Germinal center (tissue), 1 donor: ENCODE measurements at regions not wholly inside any gene's neighbourhood (a gene's known extent, or its start where the extent isn't known, plus 50 kb on each side); places are given as distances from the start of the nearest gene placed in this dataset.

Experiments used
- DNase-seq: peaks from one replicate; pipeline ENCODE4 v3.0.0; 2012; ENCODE audit warnings: mixed read lengths, low spot score

- no peak for DNase-seq
Observed at GRCh38 chr1:75984781-75985180, 52.6 kb upstream of the ASB17 start.

GRCh38 chr1:75985827-75986226 lies 53.6 kb upstream of the ASB17 start:
- DNase-seq = no peak

GRCh38 chr1:75986478-75986877 lies 54.3 kb upstream of the ASB17 start:
- DNase-seq = no peak

DNA sequence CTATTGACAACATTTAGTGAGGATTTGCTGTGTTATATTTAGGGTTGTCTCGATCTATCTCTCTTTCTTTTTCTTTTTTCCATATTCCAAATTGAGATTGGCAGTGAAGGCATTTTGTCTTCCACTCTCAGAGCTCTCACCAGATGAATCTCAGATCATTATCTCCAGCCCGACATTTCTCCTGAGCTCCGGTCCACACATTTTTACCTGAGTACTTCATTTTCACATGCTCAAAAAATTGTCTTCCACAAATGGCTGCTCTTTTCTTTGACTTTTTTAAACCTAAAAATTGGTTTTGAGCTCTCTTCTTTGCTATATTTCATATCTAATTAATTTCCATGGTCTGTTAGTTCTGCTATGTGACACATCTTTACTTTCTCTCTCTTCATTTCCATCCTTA lies 56.9 kb upstream of the ASB17 start:
- no peak for DNase-seq

DNA sequence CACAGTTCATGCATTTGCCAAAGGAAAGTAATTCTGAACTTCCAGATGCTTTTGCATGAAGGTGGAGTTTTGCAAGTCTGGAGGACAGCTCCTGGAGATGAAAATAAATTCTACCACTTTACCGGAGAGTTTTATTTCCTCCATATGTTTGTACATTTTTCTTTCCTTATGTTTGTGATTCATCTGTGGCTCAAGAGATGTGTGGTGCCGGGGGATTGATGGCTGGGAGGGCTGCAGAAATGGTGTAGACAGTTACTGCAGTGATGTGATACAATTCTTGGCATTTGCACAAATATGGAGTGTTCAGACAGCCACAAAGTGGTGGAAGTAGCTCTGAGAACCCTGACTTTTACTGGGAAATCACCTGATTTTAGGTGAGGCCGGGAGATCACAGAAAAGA lies 58.5 kb upstream of the ASB17 start:
- no peak for DNase-seq

DNA sequence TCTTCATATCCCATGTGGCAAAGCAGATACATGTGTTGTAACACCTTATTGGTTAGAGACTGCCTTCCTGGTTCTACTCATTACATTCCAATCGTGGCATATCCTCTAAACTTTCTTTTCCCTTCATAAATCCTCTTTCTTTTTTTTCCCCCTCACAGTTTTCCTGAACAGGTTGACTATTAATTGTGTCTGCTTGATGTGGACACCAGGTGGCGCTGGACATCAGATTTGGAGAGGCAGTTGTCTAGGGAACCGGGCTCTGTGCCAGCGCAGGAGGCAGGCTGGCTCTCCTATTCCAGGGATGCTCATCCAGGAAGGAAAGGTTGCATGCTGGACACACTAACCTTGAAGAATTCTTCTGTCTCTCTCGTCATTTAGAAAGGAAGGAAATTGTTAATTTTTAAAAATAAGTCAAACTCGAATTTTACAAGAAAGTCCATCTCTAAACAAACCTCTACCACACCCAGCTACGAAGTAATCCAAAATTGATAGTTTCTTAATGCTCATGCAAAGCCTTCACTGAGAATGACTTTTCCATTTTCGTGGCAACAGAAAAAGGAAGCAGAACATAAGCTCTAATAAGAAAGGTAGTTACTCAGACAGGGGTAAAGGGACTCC lies 59.4 kb upstream of the ASB17 start:
- DNase-seq = peak; percentile 47

- no peak for DNase-seq
Observed at GRCh38 chr1:75992312-75992711, 60.1 kb upstream of the ASB17 start.

- DNase-seq = no peak
Observed at GRCh38 chr1:75993661-75994060, 61.5 kb upstream of the ASB17 start.

GRCh38 chr1:75996196-75996595 lies 64.0 kb upstream of the ASB17 start:
- DNase-seq = no peak

DNA sequence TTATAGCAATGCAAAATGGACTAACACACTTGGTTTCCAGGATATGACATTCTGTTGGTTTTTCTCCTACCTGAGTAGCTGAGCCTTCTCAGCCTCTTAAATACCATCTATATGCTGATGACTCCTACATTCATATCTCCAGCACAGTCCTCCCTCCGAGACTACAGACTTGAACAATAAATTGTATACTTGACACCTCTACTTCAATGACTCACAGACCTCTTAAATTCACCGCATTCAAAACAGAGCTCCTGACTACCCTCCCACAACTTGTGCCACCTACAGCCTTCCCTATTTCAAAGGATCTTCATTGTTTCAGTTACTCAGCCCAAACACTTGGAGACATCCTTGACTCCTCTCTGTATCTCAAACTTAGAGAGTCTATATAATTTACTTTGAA lies 66.8 kb upstream of the ASB17 start:
- no peak for DNase-seq

DNA sequence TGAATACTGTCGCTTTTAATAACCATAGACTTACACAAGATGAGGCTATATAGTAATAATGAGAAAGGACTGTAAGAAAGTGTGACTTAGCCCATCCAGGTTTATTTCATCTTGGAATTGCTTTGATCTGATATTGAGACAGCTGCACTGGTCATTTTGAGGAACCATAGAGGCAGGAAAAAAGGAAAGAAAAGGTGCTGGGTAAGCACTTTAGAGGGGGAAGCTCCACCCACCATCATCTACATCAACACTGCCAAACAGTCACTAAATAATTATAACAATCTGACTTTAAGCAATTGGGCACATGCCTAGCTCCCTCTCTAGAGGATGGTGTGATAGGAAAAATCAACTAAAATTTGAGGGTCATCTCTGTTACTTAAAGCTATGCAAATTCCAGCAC lies 70.6 kb upstream of the ST6GALNAC3 start:
- DNase-seq = no peak

- no peak for DNase-seq
Observed at GRCh38 chr1:76005765-76006164, 68.8 kb upstream of the ST6GALNAC3 start.

- no peak for DNase-seq
Observed at GRCh38 chr1:76006234-76006633, 68.3 kb upstream of the ST6GALNAC3 start.

GRCh38 chr1:76010802-76011201 lies 63.7 kb upstream of the ST6GALNAC3 start:
- DNase-seq = no peak

DNA sequence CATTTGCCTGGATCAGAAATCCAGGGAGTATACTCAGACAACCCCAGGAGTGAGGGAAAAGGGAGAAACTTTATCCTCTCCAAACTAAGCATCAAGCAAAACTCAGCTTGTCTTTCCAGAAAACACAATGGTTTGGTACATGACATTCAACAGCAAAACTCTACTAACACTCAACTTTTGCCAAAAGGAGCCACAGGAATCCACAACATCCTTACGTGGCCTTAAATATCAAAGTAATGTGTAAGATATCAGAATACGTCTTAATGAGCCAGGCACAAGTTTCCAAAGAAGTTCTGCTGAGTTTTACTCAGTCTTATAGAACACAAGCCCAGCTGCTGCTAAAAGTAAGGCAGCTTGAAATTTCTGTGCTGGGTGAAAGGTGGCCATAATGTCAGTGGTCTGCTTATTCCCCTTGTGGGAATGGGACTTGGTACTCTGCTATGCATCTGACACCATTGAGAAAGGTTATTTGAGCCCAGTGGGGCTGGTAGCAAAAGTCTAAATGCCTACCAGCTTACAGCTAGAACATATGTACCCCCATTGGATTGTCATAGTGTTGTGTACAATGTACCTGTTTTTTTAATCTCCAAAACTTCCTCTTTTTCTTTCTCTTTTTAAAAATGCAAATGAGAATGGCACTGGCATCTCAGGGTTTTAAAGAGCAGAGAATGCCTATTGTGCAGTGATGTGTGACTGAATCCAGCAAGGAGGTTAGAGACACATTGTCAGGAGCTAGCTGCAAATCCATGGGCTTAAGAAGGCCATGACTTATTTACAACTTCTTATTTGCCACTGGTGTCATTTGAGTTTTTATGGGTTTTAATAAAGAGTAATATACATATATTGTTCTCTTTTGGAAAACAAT lies 62.0 kb upstream of the ST6GALNAC3 start:
- DNase-seq = no peak

GRCh38 chr1:76013206-76013581 lies 61.4 kb upstream of the ST6GALNAC3 start:
- no peak for DNase-seq

DNA sequence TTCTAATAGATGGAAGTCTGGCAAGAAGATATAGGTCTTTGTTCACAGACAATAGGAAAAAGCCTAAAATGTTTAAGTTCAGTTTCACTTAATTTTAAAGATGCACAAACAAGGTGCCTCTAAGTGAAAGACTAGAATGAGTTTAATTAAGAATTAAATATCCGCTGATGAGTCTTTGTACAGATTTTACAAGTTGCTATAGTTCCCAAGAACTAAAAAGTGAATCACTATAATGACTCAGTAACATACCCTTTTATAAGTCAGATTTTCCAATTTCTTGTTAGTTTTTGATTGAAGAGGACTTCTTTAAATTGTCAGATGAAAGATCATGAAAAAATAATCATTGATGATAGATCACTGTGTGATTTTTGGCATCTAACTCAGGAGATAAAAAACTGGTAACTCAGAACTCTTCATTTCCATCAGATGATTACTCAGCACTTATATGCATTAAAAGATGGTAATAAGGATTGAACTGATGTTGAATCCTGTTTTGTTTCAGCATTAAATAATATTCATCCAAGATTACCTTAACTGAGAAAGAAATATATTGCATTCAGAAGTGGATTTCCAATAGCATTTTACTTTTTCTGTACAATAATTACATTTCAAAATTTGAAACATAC lies 59.0 kb upstream of the ST6GALNAC3 start:
- no peak for DNase-seq

DNA sequence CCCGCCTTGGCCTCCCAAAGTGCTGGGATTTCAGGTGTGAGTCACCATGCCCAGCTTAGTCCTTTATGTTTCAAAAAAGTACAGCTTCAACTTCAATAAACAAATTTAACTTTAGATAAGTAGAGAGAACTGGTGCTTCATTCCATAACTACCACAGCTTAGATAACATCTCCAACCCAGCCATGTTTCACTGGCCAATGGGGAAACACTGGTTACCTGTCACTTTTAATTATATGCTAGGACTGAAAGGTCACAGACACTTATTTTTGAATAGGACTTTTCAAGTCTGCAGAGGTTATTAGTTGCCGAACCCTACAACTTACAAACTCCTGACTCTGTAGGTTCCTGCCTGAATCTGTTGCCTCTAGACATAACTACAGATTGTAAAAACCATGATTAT lies 56.5 kb upstream of the ST6GALNAC3 start:
- no peak for DNase-seq

DNA sequence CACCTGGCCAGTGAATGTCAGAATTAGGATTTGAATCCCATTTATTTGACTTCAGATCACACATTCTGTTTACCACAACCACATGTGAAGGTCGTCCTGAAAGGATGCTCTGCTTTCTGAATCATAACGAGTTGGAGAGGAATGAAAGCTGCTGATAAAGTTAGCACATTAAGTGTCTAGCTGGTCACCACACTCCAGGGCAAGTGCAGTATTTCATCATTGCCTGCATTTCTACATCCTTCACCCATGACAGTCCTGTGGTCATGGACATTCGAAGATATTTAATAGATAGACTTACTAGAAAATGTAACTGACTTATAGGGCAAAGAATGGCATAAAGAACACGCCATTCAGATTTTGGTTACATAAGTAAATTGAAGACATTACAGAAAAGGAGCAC lies 52.7 kb upstream of the ST6GALNAC3 start:
- DNase-seq = no peak

GRCh38 chr1:76023669-76024435 lies 50.7 kb upstream of the ST6GALNAC3 start:
- DNase-seq = no peak
